Uterus (tissue), 2 donors: ENCODE measurements at regions not wholly inside any gene's neighbourhood (a gene's known extent, or its start where the extent isn't known, plus 50 kb on each side); places are given as distances from the start of the nearest gene placed in this dataset.

Experiments used
- POLR2A ChIP-seq, 2 donors: fragments of 450-650 bp; IDR thresholded peaks; one replicate each; pipeline ENCODE4 v1.6.1; 2016; ENCODE audit warnings: antibody characterized with exemption in 2 of 2, mild to moderate bottlenecking in 1 of 2, moderate library complexity in 1 of 2
- TF ChIP-seq, protein P1 (sequence below), 4 experiments: fragments of 200-600 bp in 2 of 4; fragments of 450-650 bp in 2 of 4; sonication (generic) in 2 of 4; IDR thresholded peaks; one replicate each; pipeline ENCODE4 v1.5.1; 2016 to 2019; ENCODE audit warnings: antibody characterized with exemption in 4 of 4, mild to moderate bottlenecking in 2 of 4, moderate library complexity in 1 of 4

DNA sequence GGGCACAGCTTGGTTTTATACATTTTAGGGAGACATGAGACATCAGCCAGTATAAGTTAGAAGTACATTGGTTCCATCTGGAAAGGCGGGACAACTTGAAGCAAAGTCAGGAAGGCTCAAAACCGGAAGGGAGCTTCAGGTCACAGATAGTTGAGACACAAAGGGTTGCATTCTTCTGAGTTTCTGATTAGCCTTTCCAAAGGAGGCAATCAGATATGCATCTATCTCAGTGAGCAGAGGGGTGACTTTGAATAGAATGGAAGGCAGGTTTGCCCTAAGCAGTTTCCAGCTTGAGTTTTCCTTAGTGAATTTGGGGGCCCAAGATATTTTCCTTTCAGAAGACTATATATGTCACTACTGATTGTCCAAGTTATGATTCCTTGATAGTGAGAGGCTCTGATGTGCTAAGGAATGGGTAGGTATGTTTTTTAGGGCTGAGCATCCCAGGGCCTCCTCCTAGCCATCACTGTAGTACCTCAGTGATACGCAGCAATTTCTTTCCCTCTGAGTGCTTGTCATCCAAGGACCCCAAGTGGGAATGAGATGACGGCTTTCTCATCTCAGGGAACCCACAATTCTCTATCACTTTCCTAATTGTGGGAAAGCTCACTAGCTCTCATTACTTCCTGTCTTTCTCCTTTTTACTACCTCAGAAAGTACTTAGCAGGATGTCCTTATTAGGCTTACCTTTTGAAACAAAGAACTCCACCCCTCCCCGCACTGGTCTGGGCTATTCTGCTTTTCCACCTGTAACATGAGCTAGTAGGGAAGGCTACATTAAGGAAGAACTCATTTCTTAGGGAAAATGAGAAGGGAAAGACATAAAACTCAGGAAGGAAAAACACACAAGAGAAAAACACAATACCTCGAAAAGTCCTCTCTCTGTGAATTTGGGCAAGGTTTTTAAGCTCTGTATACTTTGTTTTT, 632.7 kb downstream of the RAPGEF2 start:
- TF ChIP-seq, protein P1, sequence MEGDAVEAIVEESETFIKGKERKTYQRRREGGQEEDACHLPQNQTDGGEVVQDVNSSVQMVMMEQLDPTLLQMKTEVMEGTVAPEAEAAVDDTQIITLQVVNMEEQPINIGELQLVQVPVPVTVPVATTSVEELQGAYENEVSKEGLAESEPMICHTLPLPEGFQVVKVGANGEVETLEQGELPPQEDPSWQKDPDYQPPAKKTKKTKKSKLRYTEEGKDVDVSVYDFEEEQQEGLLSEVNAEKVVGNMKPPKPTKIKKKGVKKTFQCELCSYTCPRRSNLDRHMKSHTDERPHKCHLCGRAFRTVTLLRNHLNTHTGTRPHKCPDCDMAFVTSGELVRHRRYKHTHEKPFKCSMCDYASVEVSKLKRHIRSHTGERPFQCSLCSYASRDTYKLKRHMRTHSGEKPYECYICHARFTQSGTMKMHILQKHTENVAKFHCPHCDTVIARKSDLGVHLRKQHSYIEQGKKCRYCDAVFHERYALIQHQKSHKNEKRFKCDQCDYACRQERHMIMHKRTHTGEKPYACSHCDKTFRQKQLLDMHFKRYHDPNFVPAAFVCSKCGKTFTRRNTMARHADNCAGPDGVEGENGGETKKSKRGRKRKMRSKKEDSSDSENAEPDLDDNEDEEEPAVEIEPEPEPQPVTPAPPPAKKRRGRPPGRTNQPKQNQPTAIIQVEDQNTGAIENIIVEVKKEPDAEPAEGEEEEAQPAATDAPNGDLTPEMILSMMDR (IDR thresholded peaks at IDR 0.05) = no peak
- TF ChIP-seq POLR2A (IDR thresholded peaks at IDR 0.05) = no peak
